Suprapubic skin (tissue), 4 donors: ENCODE measurements at regions not wholly inside any gene's neighbourhood (a gene's known extent, or its start where the extent isn't known, plus 50 kb on each side); places are given as distances from the start of the nearest gene placed in this dataset.

ENCODE experiments used
- DNase-seq, 2 donors: peaks; one replicate each; pipeline ENCODE4 v3.0.0-alpha.2; 2019; ENCODE audit warnings: low spot score in 2 of 2
- H3K27ac ChIP-seq: fragments of 200-600 bp; sonication (generic); one replicate; pipeline ENCODE4 v1.5.1; 2019
- H3K27me3 ChIP-seq: fragments of 200-600 bp; sonication (generic); one replicate; pipeline ENCODE4 v1.5.1; 2019
- H3K36me3 ChIP-seq: fragments of 200-600 bp; sonication (generic); one replicate; pipeline ENCODE4 v1.5.1; 2019
- H3K4me1 ChIP-seq: fragments of 200-600 bp; sonication (generic); one replicate; pipeline ENCODE4 v1.5.1; 2019
- H3K4me3 ChIP-seq: fragments of 200-600 bp; sonication (generic); one replicate; pipeline ENCODE4 v1.5.1; 2019; ENCODE audit warnings: mild to moderate bottlenecking
- H3K9me3 ChIP-seq: fragments of 200-600 bp; sonication (generic); one replicate; pipeline ENCODE4 v1.5.1; 2019
- EP300 ChIP-seq: sonication (generic); formaldehyde crosslinking; IDR thresholded peaks from one replicate; pipeline ENCODE4 v1.6.1; 2017; ENCODE audit warnings: antibody characterized with exemption
- POLR2A ChIP-seq, 2 donors: fragments of 450-650 bp; IDR thresholded peaks; one replicate each; pipeline ENCODE4 v1.6.1; 2017; ENCODE audit warnings: antibody characterized with exemption in 2 of 2, mild to moderate bottlenecking in 2 of 2, moderate library complexity in 2 of 2
- POLR2AphosphoS5 ChIP-seq, 3 donors: sonication (generic); formaldehyde crosslinking; IDR thresholded peaks; one replicate each; pipeline ENCODE4 v1.6.1; 2017; ENCODE audit warnings: antibody characterized with exemption in 3 of 3
- WGBS: methylation state at CpG from one replicate; pipeline ENCODE4 v1.1.5; 2018; 5-methylcytosine and 5-hydroxymethylcytosine counted together
- TF ChIP-seq, protein P1 (sequence below), 2 donors: fragments of 200-600 bp in 1 of 2; fragments of 450-650 bp in 1 of 2; sonication (generic) in 1 of 2; IDR thresholded peaks; one replicate each; pipeline ENCODE4 v1.5.1; 2016 to 2019; ENCODE audit warnings: antibody characterized with exemption in 2 of 2, mild to moderate bottlenecking in 1 of 2, moderate library complexity in 1 of 2

- Histone ChIP-seq H3K9me3 (no peaks in the 10 kb centered on the region), H3K4me1 (peaks cover 16% of the 10 kb centered on the region), H3K36me3 (no peaks in the 10 kb centered on the region), H3K4me3 (no peak overlapping the region), H3K27me3 (no peaks in the 10 kb centered on the region), H3K27ac (no peak overlapping the region)
- 84% methylated on average over 3 of the region's 3 CpGs for WGBS
- DNase-seq: no peak
- TF ChIP-seq, protein P1, sequence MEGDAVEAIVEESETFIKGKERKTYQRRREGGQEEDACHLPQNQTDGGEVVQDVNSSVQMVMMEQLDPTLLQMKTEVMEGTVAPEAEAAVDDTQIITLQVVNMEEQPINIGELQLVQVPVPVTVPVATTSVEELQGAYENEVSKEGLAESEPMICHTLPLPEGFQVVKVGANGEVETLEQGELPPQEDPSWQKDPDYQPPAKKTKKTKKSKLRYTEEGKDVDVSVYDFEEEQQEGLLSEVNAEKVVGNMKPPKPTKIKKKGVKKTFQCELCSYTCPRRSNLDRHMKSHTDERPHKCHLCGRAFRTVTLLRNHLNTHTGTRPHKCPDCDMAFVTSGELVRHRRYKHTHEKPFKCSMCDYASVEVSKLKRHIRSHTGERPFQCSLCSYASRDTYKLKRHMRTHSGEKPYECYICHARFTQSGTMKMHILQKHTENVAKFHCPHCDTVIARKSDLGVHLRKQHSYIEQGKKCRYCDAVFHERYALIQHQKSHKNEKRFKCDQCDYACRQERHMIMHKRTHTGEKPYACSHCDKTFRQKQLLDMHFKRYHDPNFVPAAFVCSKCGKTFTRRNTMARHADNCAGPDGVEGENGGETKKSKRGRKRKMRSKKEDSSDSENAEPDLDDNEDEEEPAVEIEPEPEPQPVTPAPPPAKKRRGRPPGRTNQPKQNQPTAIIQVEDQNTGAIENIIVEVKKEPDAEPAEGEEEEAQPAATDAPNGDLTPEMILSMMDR (IDR thresholded peaks at IDR 0.05): no peak
- TF ChIP-seq EP300: no peak
- TF ChIP-seq POLR2AphosphoS5 (IDR thresholded peaks at IDR 0.05): no peak
These were observed 59.5 kb upstream of the DYRK2 start for GRCh38 chr12:67589078-67589477.

- Histone ChIP-seq H3K9me3 (no peaks in the 10 kb centered on the region), H3K36me3 (no peaks in the 10 kb centered on the region), H3K4me1 (peaks cover 20% of the 10 kb centered on the region), H3K4me3 (no peak overlapping the region), H3K27ac (no peak overlapping the region), H3K27me3 (no peaks in the 10 kb centered on the region)
- WGBS: 35% methylated on average over 4 of the region's 4 CpGs
- DNase-seq: no peak
- TF ChIP-seq, protein P1 (IDR thresholded peaks at IDR 0.05): no peak
- TF ChIP-seq POLR2AphosphoS5 (IDR thresholded peaks at IDR 0.05) (no peak), POLR2A (IDR thresholded peaks at IDR 0.05) (no peak), EP300 (no peak)
These were observed 58.3 kb upstream of the DYRK2 start for GRCh38 chr12:67590149-67590790.

GRCh38 chr12:67592228-67593011 lies 56.1 kb upstream of the DYRK2 start:
- 93% methylated on average over 2 of the region's 2 CpGs for WGBS
- DNase-seq: no peak
- no peak for TF ChIP-seq EP300
- TF ChIP-seq POLR2A (IDR thresholded peaks at IDR 0.05): no peak
- TF ChIP-seq POLR2AphosphoS5 (IDR thresholded peaks at IDR 0.05): no peak
- TF ChIP-seq, protein P1 (IDR thresholded peaks at IDR 0.05): no peak

GRCh38 chr12:67593041-67593440 lies 55.5 kb upstream of the DYRK2 start:
- no peak for DNase-seq
- Histone ChIP-seq H3K4me3 (no peak overlapping the region), H3K27me3 (no peaks in the 10 kb centered on the region), H3K36me3 (no peaks in the 10 kb centered on the region), H3K27ac (no peak overlapping the region), H3K4me1 (peaks cover 20% of the 10 kb centered on the region), H3K9me3 (no peaks in the 10 kb centered on the region)
- TF ChIP-seq, protein P1 (IDR thresholded peaks at IDR 0.05): no peak
- TF ChIP-seq POLR2AphosphoS5 (IDR thresholded peaks at IDR 0.05) (no peak), EP300 (no peak), POLR2A (IDR thresholded peaks at IDR 0.05) (no peak)

More at GRCh38 chr12:67592228-67593011, 56.1 kb upstream of the DYRK2 start:
- Histone ChIP-seq H3K4me3 (no peak overlapping the region), H3K4me1 (peaks cover 20% of the 10 kb centered on the region), H3K27ac (no peak overlapping the region), H3K9me3 (no peaks in the 10 kb centered on the region), H3K27me3 (no peaks in the 10 kb centered on the region), H3K36me3 (no peaks in the 10 kb centered on the region)
